ENCODE measurements at regions not wholly inside any gene's neighbourhood (a gene's known extent, or its start where the extent isn't known, plus 50 kb on each side); places are given as distances from the start of the nearest gene placed in this dataset.

- DNase-seq, result no peak
Measured at GRCh38 chr10:8438603-8439002, 384.1 kb downstream of the GATA3 start.

GRCh38 chr10:8439040-8439439 is 384.6 kb downstream of the GATA3 start:
- no peak for DNase-seq

- DNase-seq, result no peak
Measured at GRCh38 chr10:8444630-8445029, 390.1 kb downstream of the GATA3 start.

- DNase-seq, result no peak
Measured at GRCh38 chr10:8445353-8445752, 390.9 kb downstream of the GATA3 start.

- no peak for DNase-seq
Measured at GRCh38 chr10:8449909-8450308, 395.4 kb downstream of the GATA3 start.

- no peak for DNase-seq
Measured at GRCh38 chr10:8453587-8453986, 399.1 kb downstream of the GATA3 start.

- DNase-seq, result no peak
Measured at GRCh38 chr10:8454357-8454756, 399.9 kb downstream of the GATA3 start.

- DNase-seq, result no peak
Measured at GRCh38 chr10:8455181-8455580, 400.7 kb downstream of the GATA3 start.

- DNase-seq, result no peak
Measured at GRCh38 chr10:8456386-8456785, 401.9 kb downstream of the GATA3 start.

GRCh38 chr10:8460626-8461025 is 406.1 kb downstream of the GATA3 start:
- DNase-seq, result no peak

GRCh38 chr10:8462565-8462964 is 408.1 kb downstream of the GATA3 start:
- no peak for DNase-seq

- no peak for DNase-seq
Measured at GRCh38 chr10:8463853-8464252, 409.4 kb downstream of the GATA3 start.

GRCh38 chr10:8468477-8468876 is 414.0 kb downstream of the GATA3 start:
- DNase-seq, result no peak

GRCh38 chr10:8473205-8473604 is 418.7 kb downstream of the GATA3 start:
- no peak for DNase-seq

- DNase-seq, result no peak
Measured at GRCh38 chr10:8477300-8477699, 422.8 kb downstream of the GATA3 start.

- DNase-seq, result no peak
Measured at GRCh38 chr10:8481718-8482504, 427.4 kb downstream of the GATA3 start.

- no peak for DNase-seq
Measured at GRCh38 chr10:8485032-8485431, 430.5 kb downstream of the GATA3 start.

GRCh38 chr10:8487346-8487745 is 432.9 kb downstream of the GATA3 start:
- DNase-seq, result no peak

- no peak for DNase-seq
Measured at GRCh38 chr10:8489232-8489631, 434.7 kb downstream of the GATA3 start.

- no peak for DNase-seq
Measured at GRCh38 chr10:8489823-8490222, 435.3 kb downstream of the GATA3 start.

- no peak for DNase-seq
Measured at GRCh38 chr10:8498290-8498689, 443.8 kb downstream of the GATA3 start.

- no peak for DNase-seq
Measured at GRCh38 chr10:8498881-8499280, 444.4 kb downstream of the GATA3 start.

- DNase-seq, result no peak
Measured at GRCh38 chr10:8499312-8499711, 444.8 kb downstream of the GATA3 start.

GRCh38 chr10:8499752-8500390 is 445.4 kb downstream of the GATA3 start:
- DNase-seq, result no peak

- no peak for DNase-seq
Measured at GRCh38 chr10:8502573-8502972, 448.1 kb downstream of the GATA3 start.
